Activated T-helper 1 cell treated with Interleukin-2 at 50 U/mL for 16 hours (primary cell): ENCODE measurements at regions not wholly inside any gene's neighbourhood (a gene's known extent, or its start where the extent isn't known, plus 50 kb on each side); places are given as distances from the start of the nearest gene placed in this dataset.

Source experiments
- DNase-seq: peaks from one replicate; pipeline ENCODE4 v3.0.0-alpha.2; 2020; ENCODE audit warnings: low read depth

GRCh38 chr3:127458696-127459604, 131.6 kb downstream of the TPRA1 start:
- no peak for DNase-seq

GRCh38 chr3:127457546-127458145, 132.9 kb downstream of the TPRA1 start:
- DNase-seq, result no peak

DNA sequence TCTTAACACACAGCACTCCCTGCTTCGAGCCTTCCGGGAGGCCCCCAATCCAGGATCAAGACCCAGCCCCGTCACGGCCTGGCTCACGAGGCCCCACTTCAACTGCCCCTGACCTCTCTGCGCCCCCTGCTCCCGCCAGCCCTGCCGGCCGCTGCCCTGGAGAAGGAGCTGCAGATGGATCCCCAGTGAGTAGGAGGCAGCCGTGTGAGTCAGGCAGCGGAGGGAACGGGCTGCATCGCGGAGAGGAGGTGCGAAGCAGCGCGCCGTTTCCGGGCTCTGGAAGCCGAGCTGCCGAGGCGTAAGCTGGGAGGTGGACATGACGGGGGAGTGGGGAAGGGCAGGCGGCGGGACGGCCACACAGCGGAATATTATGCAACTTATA, 133.4 kb downstream of the TPRA1 start:
- DNase-seq, result no peak

DNA sequence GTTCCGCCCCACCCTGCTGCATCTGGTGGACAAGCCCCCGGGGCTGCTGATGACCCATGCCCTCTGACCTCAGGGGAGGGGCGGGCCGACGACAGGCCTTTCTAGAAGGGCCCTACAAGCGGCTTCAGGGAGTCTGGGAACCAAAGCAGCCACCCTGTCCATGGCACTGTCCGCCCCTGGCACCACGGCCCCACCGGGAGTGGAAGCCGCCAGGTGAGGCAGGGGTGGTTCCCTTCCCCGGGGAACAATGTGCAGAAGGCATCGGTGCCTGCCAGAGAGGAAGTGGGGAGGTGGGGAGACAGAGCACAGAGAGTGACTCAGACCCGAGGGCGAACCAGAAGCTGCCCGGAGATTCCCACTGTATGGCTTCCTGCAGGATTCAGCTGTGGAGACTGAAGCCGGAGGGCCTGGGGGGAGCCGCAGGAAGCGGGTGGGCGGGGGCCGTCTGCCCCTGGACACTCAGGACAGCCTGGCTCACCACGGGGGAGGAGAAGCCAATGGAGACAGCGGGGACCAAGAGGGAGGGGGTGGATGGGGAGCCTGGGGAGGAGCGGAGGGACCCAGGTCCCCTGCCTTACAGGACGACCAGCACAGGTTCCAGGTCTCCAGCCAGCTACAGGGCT, 134.0 kb downstream of the TPRA1 start:
- no peak for DNase-seq

DNA sequence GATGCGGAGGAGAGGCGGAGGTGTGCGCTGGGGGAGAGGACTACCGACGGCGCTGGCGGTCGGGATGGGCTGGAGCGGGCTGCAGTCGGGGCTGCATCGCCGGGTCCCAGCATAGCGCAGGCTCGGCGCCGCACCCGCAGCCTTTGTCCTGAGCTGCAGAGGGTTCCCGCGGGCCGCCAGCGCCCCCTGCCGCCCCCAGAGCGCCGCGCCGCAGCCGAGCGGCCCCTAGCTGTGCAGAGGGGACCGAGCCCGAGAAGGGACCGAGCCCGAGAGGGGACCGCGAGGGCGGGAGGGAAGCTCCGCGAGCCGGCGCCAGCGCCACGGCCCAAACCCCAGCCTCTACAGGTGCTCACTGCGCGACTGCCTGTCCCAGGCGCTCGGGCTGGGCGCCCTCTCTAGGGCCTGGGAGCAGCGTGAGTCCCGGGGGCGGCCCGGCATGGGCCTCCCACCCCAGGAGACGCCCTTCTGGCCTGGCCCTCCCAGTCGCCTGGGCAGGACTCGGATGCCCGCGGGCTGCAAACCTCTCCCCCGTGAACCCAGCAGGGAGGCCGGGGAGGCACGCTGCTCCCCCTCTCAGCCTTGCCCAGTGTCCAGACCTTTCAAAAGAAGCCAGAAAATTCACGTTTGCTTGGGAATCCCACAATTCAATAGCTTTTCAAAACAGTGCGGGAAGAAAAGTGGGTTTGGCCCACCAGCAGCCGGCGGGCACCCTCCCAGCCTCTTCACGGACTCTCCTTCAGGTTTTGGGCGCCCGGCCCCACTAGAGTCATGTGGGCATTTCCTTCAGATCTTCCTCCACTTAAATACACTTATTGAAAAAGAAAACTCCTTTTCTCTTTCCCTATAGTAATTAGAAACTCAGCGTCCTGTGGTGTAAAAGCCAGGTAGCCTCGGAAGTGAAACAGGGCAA, 134.7 kb downstream of the TPRA1 start:
- peak; percentile 7 for DNase-seq

DNA sequence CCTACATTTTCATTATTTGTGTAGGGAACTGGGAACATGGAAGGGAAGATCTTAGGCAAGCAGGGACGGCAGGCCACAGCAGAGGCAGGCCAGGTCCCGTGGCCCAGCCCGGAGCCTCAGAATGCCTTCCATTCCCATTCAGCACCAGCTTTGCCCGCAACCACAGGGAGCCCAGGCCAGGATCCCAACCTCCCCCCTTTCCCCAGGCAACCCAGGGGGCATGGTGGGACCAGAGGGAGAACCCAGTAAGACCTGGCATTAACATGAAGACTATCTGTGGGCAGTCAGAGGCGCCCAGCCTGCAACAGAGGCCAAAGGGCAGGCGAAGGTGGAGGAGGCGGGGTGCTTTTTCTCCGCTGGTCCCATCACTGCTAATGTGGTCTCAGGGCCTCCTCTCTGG, 135.6 kb downstream of the TPRA1 start:
- no peak for DNase-seq

DNA sequence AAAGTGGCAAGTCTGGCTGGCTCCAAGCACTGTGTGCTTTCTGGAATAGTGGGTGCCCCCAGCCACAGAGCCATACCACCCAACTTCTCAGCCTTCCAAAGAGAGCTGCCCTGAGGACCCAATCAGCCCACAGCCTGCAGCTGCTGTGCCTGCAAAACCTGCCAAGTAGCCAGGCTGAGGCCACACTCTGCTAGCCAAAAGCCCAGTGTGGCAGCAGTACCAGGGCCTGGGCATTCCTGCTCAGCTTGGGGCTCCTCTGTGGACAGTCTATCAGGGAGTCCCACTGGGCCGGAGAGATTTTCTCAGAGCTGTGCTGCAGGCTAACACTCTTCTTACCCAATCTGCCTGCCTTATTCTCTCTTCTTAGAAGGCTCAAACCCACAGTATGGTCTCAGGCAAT, 136.5 kb downstream of the TPRA1 start:
- no peak for DNase-seq

- no peak for DNase-seq
Measured at GRCh38 chr3:127452321-127452821, 138.2 kb downstream of the TPRA1 start.

- DNase-seq, result no peak
Measured at GRCh38 chr3:127451321-127451720, 139.2 kb downstream of the TPRA1 start.

DNA sequence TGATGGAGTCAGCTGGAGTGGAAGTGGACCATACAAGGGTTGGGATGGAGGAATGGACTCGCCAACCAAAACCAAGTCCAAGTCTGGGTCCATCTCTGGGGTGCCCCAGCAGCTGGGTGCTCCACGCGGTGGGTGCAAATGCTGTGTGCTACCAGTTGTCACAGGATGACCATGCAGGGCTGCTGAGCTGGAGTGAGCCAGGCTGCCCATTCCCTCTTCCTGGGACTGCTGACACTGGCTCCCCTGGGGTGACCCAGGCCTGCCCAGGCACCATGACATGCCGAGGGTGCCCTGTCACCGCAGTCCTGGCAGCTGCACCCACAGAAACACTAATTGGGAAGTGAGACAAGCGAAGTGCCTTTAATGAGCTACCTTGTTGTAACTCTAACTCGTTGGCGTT, 140.2 kb downstream of the TPRA1 start:
- DNase-seq, result no peak

DNA sequence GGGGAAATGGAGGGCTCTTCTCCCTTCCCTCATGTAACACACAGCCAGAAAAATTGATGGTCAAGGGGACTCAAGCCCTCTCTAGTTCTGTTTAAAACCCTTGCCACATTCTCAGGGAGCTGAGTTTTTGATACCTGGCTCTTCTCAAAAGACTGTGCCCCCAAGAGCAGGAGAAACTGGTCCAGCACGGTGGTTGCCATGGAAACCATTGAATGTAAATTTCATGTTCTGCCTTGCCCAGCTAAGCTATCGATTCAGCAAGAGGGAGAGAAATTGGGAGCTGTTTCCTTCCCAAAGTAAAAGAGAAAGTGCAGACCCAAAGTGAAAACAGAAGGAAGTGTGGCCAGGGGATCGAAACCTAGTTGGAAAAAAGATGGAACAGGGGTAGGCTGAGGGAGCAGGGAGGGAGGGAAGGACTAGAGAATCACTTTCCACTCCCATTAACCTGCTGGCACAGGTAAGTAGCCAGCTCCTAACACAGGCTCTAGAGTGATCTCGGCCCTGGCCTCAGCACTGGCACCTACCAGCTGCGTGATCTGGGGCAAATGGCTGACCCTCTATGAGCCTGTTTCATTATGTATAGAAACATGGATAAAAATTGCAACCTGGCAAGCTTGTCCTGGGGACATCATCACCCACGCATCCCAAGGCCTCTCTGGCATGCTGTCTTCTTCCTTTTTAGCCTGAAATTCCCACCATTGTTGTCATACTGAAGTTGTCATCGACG, 140.9 kb downstream of the TPRA1 start:
- DNase-seq, result no peak

GRCh38 chr3:127448671-127449070, 141.9 kb downstream of the TPRA1 start:
- DNase-seq, result no peak

DNA sequence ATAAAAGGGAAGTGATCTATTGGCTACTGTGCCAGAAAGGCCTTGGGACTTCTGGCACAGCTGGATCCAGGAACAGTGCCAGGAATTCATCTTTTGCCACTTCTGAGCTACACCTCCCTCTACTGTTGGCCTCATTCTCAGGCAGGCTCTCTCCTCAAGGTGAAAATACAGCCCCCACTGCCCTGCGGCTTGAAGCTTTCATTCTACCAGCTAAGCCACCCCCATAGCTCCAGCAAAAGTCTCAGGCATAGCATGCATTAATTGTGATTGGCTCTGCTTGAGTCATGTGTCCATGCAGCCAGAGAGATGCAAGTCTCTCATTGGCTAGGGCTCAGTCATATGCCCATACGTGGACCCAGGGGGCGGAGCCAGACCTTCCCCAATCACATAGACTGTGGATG, 142.4 kb downstream of the TPRA1 start:
- DNase-seq, result no peak

- DNase-seq, result no peak
Measured at GRCh38 chr3:127446756-127447155, 143.8 kb downstream of the TPRA1 start.

- DNase-seq, result no peak
Measured at GRCh38 chr3:127445581-127446343, 144.8 kb downstream of the TPRA1 start.

GRCh38 chr3:127444761-127445160, 145.8 kb downstream of the TPRA1 start:
- DNase-seq, result no peak

DNA sequence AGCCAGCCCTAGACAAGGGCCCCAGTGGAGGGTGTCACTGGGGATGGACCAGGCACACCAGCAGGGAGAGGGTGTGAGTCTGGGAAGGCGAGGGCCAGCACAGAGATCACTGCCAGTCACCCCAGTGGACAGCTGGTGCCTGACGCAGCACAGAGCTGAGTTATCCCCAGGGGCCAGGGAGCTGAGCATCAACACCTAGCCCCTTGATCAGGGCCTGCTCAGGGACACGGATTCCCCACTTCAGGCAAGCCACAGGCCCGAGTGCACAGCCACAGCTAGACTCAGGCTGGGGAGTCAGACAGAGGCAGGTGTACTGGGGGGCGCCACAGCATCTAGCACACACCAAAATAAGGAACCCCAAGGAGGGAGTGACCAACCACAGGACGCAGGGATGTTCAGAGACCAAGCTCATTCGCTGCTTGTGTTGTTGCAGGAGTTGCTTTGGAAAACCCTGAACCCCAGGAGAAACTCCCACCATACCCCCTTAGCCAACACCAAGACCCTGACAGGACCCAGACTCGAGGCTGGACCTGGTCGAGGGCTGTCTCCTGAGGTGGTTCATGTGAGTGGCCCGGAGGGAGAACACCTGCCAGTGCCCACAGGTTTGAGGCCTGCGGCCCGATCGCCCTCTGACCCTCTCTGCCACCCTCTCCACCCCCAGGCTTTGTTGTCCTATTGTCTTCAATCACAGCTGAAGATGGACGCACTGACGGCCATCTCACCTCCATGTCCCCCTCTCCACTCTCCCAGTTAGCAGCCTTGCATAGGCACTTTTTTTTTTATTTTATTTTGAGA, 146.8 kb downstream of the TPRA1 start:
- DNase-seq, result no peak

DNA sequence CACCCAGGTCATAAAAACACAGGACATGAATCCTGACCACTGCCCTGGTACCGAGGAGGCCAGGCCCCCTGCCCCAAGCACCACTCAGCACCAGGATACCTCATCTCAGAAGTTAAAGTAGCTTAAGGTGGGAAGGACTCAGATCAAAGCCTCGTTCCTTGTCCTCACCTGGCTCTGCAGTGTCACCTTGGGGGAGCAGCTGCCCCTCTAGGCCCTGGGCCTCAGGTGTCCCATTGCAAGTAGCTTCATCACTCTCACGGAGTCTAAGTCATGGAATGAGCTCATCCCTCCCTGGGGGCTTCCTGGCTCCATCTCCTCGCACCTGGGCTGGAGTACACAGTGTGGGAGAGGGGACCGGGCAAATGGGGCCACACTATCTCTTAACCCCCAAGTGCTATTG, 148.0 kb downstream of the TPRA1 start:
- no peak for DNase-seq

- no peak for DNase-seq
Measured at GRCh38 chr3:127441764-127442163, 148.8 kb downstream of the TPRA1 start.

DNA sequence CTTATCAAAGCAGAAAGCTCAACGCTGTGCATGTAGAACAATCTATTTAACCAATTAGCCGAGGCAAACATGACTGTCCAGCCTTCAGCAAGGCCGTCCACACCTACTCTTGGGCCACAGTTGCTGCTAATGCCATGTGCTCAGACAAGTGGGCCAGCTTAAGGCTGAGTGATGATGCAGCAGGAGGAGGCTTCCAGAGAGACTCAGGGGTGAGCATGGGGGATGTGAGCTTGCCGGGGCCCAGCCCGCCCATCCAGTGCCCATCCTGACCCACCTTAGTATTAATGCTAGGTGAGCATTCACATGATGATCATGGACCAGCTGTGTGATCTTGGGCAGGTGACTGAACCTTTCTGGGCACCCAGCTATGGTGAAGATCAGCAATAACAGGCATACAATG, 150.1 kb downstream of the TPRA1 start:
- DNase-seq, result no peak
